GM12878 (cell line): ENCODE measurements at regions not wholly inside any gene's neighbourhood (a gene's known extent, or its start where the extent isn't known, plus 50 kb on each side); places are given as distances from the start of the nearest gene placed in this dataset.

ENCODE experiments used
- ATAC-seq: fragments of 200-7000 bp; cut with Tn5 transposase; 3 replicates; pipeline ENCODE4 v1.9.1; 2020; ENCODE audit warnings: mild to moderate bottlenecking, moderate library complexity
- BruUV-seq: library from RNA; stranded (reverse); fragments of 400-500 nt; replicated peaks from 2 replicates; lab custom pipeline; 2021; lab: Mats Ljungman, UMichigan
- CTCF ChIA-PET: fragments of 300-600 bp; sonication (Branson Sonifier 250); formaldehyde crosslinking; extraction: SDS; loops from one replicate; lab custom pipeline; 2021; ENCODE audit warnings: inconsistent platforms; lab: Yijun Ruan, JAX
- POLR2A ChIA-PET: fragments of 350-600 bp; formaldehyde crosslinking; extraction: SDS; loops from one replicate; lab custom pipeline; 2021; ENCODE audit warnings: inconsistent platforms; lab: Charles Lee
- RAD21 ChIA-PET: fragments of 300-600 bp; sonication (Branson Sonifier 250); formaldehyde crosslinking; loops from one replicate; lab custom pipeline; 2023; ENCODE audit warnings: antibody characterized with exemption; ENCODE audit not compliant: unreplicated experiment; lab: Charles Lee
- SMC1A ChIA-PET: fragments of 300-600 bp; sonication (Branson Sonifier 250); formaldehyde crosslinking; loops from one replicate; lab custom pipeline; 2023; ENCODE audit not compliant: unreplicated experiment, uncharacterized antibody; lab: Charles Lee
- DNase-seq: peaks from one replicate; pipeline ENCODE4 v3.0.0-alpha.2; 2011; ENCODE audit warnings: low read depth, low spot score
- FAIRE-seq: peaks from 3 replicates; lab custom pipeline; 2011; peaks lifted over from hg19 to GRCh38; lab: Jason Lieb, UNC
- H2AFZ ChIP-seq: 2 replicates; pipeline ENCODE4 v1.6.0; 2011; ENCODE audit warnings: low read depth, low read length, control low read depth; ENCODE audit not compliant: control insufficient read depth
- H3K27ac ChIP-seq: 2 replicates; pipeline ENCODE4 v1.5.1; 2011; ENCODE audit warnings: control low read depth; ENCODE audit not compliant: control insufficient read depth, insufficient read depth
- H3K27me3 ChIP-seq, 2 experiments: replicated peaks in 1 of 2; 2 replicates each; pipeline versions ENCODE4 v1.6.0 to v1.6.1; 2011; ENCODE audit warnings: low read length in 1 of 2; ENCODE audit not compliant: control insufficient read depth in 2 of 2, insufficient read depth in 2 of 2
- H3K36me3 ChIP-seq, 2 experiments: 2 replicates each; pipeline ENCODE4 v1.5.1; 2011; ENCODE audit warnings: low read length in 1 of 2; ENCODE audit not compliant: control insufficient read depth in 2 of 2, insufficient read depth in 2 of 2
- H3K4me1 ChIP-seq: 2 replicates; pipeline ENCODE4 v1.6.1; 2011; ENCODE audit warnings: mild to moderate bottlenecking, low read length, moderate library complexity, mixed read lengths; ENCODE audit not compliant: control insufficient read depth, insufficient read depth
- H3K4me2 ChIP-seq: 2 replicates; pipeline ENCODE4 v1.6.0; 2011; ENCODE audit warnings: control low read depth; ENCODE audit not compliant: control insufficient read depth, insufficient read depth
- H3K4me3 ChIP-seq: fragments of 200-600 bp; sonication (generic); 2 replicates; pipeline ENCODE4 v1.5.1; 2016
- H3K79me2 ChIP-seq: 2 replicates; pipeline ENCODE4 v1.6.0; 2011; ENCODE audit warnings: low read length; ENCODE audit not compliant: control insufficient read depth, insufficient read depth
- H3K9ac ChIP-seq: 2 replicates; pipeline ENCODE4 v1.8.0; 2011; ENCODE audit warnings: low read length, control low read depth, mixed read lengths; ENCODE audit not compliant: control insufficient read depth, insufficient read depth
- H3K9me3 ChIP-seq: replicated peaks from 3 replicates; pipeline ENCODE4 v1.5.1; 2011; ENCODE audit warnings: mild to moderate bottlenecking, low read length; ENCODE audit not compliant: control insufficient read depth, insufficient read depth
- H4K20me1 ChIP-seq: 2 replicates; pipeline ENCODE4 v1.6.0; 2011; ENCODE audit not compliant: control insufficient read depth, insufficient read depth
- ATF7 ChIP-seq: fragments of 450-650 bp; IDR thresholded peaks from 2 replicates; pipeline ENCODE4 v1.6.1; 2016; ENCODE audit warnings: low read depth, mild to moderate bottlenecking
- BRCA1 ChIP-seq: IDR thresholded peaks from 2 replicates; pipeline ENCODE4 v1.6.1; 2011; ENCODE audit warnings: low read depth, low read length, improper control_type of control experiment
- RAD21 ChIP-seq: IDR thresholded peaks from 2 replicates; pipeline ENCODE4 v1.6.1; 2011; ENCODE audit warnings: mild to moderate bottlenecking, low read depth, low read length, moderate library complexity; ENCODE audit not compliant: insufficient read depth
- SMC3 ChIP-seq: IDR thresholded peaks from 2 replicates; pipeline ENCODE4 v1.6.1; 2011; ENCODE audit warnings: low read length, improper control_type of control experiment, borderline replicate concordance
- WGBS: methylation state at CpG from one replicate; pipeline ENCODE4 v1.1.6; 2016; ENCODE audit warnings: low lambda C conversion rate; ENCODE audit not compliant: insufficient replicate concordance, insufficient coverage; ENCODE audit errors: missing lambda C conversion rate; 5-methylcytosine and 5-hydroxymethylcytosine counted together
- in situ Hi-C: fragments of 300-500 bp; cut with MboI; formaldehyde crosslinking; loops from 9 replicates; pipeline ENCODE4 v1.14.3; 2018; ENCODE audit warnings: mixed read lengths
- intact Hi-C: fragments of 100-400 bp; cut with micrococcal nuclease; formaldehyde crosslinking; loops from one replicate; pipeline ENCODE4 v1.14.2; 2022; ENCODE audit not compliant: unreplicated experiment
- TF ChIP-seq, protein P1 (sequence below): fragments of 450-650 bp; IDR thresholded peaks from 2 replicates; pipeline ENCODE4 v1.6.1; 2017; ENCODE audit warnings: borderline replicate concordance
- TF ChIP-seq, protein P2 (sequence below), 3 experiments: IDR thresholded peaks in 2 of 3; conservative IDR thresholded peaks in 1 of 3; 2 replicates each; pipeline ENCODE4 v1.5.1; 2011; ENCODE audit warnings: low read depth in 3 of 3, low read length in 3 of 3, mild to moderate bottlenecking in 3 of 3, control low read depth in 2 of 3, moderate library complexity in 2 of 3, inconsistent platforms in 1 of 3, mixed read lengths in 1 of 3; ENCODE audit not compliant: control insufficient read depth in 2 of 3, insufficient read depth in 1 of 3; ENCODE audit errors: extremely low read depth in 1 of 3

DNA sequence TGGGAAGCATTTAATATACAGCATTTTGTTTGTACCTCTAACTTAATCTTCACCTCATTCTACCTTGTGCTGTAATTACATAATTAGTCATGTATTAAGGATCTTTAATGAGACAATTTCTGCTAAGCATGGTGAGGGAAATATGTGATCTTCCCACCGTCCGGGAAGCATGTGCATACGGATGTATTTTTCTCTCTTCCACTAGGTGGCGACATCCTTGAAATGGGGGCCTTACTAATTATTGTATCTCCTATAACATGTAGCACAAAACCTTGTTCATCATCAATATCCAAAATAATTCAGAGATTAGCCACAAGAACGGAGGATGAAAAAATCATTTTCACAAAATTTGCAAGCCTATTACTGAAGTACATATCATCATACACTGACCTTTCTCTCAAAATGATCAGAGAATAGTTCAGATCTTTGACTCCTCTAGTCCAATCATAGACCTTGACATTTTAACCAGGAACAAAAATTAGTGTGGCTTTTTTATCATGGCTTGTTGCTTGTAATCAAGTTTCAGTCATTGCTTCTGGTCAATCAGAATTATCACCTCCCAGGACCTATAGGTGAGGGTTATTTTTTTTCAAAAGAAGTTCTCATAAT lies 148.9 kb upstream of the GBE1 start:
- no TSS peak for BruUV-seq
- Histone ChIP-seq H3K4me3 (no peak overlapping the region), H3K27ac (no peak overlapping the region), H3K27me3 (no peaks in the 10 kb centered on the region), H3K4me2 (no peak overlapping the region), H3K4me1 (no peaks in the 10 kb centered on the region), H3K9ac (no peak overlapping the region), H3K9me3 (no peaks in the 10 kb centered on the region; the same call in 2 of the 3 replicates), H2AFZ (no peak overlapping the region), H4K20me1 (no peaks in the 10 kb centered on the region), H3K36me3 (no peaks in the 10 kb centered on the region), H3K79me2 (no peaks in the 10 kb centered on the region)
- 1% methylated on average over 5 of the region's 5 CpGs for WGBS
- DNase-seq (peak; percentile 21), ATAC-seq (peak; percentile 87), FAIRE-seq (peak; percentile 47)
- CTCF ChIA-PET, result interaction anchor here (0.6 to 4.8 kb wide), 45 partner anchors 10 to 820 kb away, joined by 3 to 57 read pairs (median 4); partner anchors contain the start of gene GBE1
- in situ Hi-C loops, result no loop called here
- intact Hi-C loops, result loop anchor here (1.0 to 10.0 kb wide), 4 partner anchors 148 to 1614 kb away; partner anchors contain the start of gene GBE1
- RAD21 ChIA-PET, result interaction anchor here (1.2 to 1.6 kb wide), 6 partner anchors 10 to 243 kb away, joined by 3 to 9 read pairs (median 4); partner anchors contain the start of gene GBE1
- SMC1A ChIA-PET, result interaction anchor here (0.6 to 4.1 kb wide), 16 partner anchors 9 to 419 kb away, joined by 3 to 23 read pairs (median 4); no protein-coding TSS in a partner anchor
- TF ChIP-seq BRCA1 (no peak), SMC3 (peak; percentile 49; the same call in 1 of the 2 replicates), ATF7 (no peak), RAD21 (peak; percentile 41)
- TF ChIP-seq, protein P1, sequence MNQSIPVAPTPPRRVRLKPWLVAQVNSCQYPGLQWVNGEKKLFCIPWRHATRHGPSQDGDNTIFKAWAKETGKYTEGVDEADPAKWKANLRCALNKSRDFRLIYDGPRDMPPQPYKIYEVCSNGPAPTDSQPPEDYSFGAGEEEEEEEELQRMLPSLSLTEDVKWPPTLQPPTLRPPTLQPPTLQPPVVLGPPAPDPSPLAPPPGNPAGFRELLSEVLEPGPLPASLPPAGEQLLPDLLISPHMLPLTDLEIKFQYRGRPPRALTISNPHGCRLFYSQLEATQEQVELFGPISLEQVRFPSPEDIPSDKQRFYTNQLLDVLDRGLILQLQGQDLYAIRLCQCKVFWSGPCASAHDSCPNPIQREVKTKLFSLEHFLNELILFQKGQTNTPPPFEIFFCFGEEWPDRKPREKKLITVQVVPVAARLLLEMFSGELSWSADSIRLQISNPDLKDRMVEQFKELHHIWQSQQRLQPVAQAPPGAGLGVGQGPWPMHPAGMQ, result no peak
- TF ChIP-seq, protein P2, sequence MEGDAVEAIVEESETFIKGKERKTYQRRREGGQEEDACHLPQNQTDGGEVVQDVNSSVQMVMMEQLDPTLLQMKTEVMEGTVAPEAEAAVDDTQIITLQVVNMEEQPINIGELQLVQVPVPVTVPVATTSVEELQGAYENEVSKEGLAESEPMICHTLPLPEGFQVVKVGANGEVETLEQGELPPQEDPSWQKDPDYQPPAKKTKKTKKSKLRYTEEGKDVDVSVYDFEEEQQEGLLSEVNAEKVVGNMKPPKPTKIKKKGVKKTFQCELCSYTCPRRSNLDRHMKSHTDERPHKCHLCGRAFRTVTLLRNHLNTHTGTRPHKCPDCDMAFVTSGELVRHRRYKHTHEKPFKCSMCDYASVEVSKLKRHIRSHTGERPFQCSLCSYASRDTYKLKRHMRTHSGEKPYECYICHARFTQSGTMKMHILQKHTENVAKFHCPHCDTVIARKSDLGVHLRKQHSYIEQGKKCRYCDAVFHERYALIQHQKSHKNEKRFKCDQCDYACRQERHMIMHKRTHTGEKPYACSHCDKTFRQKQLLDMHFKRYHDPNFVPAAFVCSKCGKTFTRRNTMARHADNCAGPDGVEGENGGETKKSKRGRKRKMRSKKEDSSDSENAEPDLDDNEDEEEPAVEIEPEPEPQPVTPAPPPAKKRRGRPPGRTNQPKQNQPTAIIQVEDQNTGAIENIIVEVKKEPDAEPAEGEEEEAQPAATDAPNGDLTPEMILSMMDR (IDR thresholded peaks at IDR 0.05 in 2 of 3, conservative IDR thresholded peaks at IDR 0.05 in 1 of 3; ENCODE audit: control insufficient read depth in 2 of 3, extremely low read depth in 1 of 3, insufficient read depth in 1 of 3, low read depth in 3 of 3, low read length in 3 of 3), result peak; percentile 58 to 71 (median 65)
- POLR2A ChIA-PET, result interaction anchor here (0.5 to 1.0 kb wide), 3 partner anchors 47 to 158 kb away, joined by 3 to 4 read pairs (median 3); no protein-coding TSS in a partner anchor
